ENCODE measurements at regions not wholly inside any gene's neighbourhood (a gene's known extent, or its start where the extent isn't known, plus 50 kb on each side); places are given as distances from the start of the nearest gene placed in this dataset.

DNA sequence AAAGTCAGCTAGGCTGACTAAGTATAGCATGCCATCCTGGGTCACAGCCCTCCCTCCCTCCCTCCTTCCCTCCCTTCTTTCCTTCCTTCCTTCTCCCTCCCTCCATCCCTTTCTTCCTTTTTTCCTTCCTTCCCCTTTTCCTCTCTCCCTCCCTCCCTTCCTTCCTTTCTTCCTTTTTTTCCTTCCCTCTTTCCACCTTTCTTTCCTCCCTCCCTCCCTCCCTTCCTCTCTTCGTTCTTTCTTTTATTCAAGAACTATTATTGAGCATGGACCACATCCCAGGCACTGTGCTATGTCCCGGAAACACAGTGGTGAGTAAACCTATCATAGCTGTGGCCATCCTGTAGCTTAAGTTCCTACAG lies 106.2 kb upstream of the BACH2 start:
- TF ChIP-seq ZNF274 (IDR thresholded peaks at IDR 0.05; ENCODE audit: low read depth, low read length) (no peak), YY1 (IDR thresholded peaks at IDR 0.05; ENCODE audit: insufficient read depth, insufficient read length) (no peak)
